GM12873 (cell line): ENCODE measurements at regions not wholly inside any gene's neighbourhood (a gene's known extent, or its start where the extent isn't known, plus 50 kb on each side); places are given as distances from the start of the nearest gene placed in this dataset.

Experiments
- TF ChIP-seq, protein P1 (sequence below): IDR thresholded peaks from 2 replicates; pipeline ENCODE4 v1.5.1; 2012; ENCODE audit warnings: low read depth, mild to moderate bottlenecking, moderate library complexity, low read length, control low read depth; ENCODE audit not compliant: insufficient read depth; ENCODE audit errors: missing control alignments

DNA sequence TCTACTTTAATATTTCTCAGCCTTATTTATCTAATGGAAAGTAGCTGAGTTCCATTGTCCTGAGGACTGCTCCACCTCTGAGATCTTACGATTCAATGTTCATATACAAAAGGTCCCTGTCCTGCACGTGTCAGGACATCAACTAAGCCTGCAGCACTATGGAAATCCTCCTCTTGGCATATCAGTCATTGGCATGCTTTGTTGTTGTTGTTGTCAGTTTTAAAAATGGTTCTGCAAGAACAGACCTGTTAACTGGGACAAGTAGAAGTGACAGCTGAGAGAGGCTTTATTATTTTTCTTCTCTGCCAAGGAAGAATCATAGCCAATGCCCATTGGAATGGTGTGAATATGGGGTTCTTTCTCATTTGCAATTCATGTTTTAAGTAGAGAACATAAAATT is 450.1 kb upstream of the PKDCC start:
- TF ChIP-seq, protein P1, sequence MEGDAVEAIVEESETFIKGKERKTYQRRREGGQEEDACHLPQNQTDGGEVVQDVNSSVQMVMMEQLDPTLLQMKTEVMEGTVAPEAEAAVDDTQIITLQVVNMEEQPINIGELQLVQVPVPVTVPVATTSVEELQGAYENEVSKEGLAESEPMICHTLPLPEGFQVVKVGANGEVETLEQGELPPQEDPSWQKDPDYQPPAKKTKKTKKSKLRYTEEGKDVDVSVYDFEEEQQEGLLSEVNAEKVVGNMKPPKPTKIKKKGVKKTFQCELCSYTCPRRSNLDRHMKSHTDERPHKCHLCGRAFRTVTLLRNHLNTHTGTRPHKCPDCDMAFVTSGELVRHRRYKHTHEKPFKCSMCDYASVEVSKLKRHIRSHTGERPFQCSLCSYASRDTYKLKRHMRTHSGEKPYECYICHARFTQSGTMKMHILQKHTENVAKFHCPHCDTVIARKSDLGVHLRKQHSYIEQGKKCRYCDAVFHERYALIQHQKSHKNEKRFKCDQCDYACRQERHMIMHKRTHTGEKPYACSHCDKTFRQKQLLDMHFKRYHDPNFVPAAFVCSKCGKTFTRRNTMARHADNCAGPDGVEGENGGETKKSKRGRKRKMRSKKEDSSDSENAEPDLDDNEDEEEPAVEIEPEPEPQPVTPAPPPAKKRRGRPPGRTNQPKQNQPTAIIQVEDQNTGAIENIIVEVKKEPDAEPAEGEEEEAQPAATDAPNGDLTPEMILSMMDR: no peak

DNA sequence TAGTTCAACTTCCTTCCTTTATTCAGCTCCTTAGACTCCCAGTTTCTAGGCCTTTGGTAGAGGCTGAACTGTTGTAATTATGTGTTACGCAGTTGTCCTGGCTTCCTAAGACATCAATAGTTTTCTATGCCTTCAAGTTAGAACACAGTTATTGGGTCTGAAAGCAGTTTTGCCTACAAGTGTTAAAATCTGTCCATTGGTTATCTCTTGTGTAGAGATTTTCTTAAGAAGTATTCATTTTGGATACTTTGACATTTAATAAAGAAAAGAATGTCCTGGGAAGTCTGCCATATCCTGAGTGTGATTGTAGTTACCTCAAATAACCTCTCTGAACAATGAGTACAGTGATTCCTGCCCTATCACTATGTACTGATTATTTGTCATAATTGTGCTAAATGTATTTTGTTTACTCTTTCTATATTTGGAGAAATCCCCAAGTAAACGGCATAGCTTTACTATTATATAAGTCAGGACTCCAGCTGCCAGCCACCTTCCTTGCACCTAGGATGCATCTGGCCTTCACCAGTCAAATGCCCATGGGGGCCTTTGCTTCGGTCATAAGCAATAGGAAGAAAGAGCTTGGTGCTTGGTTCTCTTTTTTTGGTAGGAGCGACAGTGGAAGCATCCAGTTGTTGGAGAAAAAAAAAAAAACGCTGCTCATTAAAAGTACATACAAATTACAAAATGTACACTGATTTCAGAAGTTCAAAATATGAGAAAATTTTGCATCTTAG is 449.5 kb upstream of the PKDCC start:
- TF ChIP-seq, protein P1: no peak

DNA sequence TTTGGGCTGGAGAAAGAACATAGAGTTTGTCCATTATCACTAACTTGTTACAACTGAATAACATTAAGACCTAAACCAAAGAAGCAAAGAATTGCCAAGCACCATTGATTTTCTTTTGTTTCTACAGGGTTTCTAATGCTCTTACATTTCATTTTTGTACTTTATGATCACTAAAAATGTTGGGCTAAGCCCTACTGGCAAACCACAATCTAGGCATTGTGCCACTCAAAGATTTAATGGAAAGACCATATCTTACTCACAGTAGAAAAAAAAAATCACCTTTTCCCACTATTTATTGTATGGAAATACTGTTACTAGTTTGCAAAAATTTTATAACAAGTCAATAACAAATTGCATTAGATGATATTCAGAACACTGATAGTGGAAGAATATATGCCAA is 447.4 kb upstream of the PKDCC start:
- TF ChIP-seq, protein P1: no peak

DNA sequence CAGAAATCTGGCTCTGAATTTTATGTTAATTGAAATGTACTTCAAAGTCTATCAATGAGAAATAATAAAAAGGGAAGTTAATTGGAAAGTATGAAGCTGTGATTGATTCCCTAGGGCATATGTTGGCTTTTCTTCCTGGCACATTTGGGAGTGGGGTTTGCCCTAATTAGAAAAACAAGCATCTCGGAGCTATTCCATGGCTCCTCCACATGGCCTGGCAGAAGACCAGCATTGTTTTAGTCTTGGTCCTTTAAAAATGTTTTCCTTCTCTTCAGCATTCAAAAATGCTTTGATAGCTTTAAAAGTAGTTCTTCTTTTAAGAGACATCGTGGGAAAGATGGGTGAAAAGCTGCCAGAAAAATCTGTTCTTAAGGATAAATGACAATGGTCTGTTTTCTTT is 445.5 kb upstream of the PKDCC start:
- TF ChIP-seq, protein P1: no peak

DNA sequence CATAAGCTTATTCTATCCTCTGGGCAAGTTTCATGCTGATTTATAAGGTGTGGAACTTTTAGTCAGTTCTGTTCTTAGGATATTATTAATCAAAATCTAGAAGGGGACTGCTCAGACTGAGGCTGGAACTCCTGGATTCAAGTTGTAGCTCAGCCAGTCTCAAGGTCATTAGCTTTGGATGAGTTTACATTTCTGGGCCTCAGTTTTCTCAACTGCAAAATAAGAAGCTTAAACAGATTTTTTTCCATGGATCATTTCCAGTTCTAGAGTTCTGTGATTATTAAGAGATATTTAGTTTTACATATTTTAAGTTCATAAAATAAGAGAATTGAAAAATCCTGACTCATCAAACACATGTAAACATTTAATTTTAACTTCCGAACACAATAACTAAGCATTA is 442.5 kb upstream of the PKDCC start:
- TF ChIP-seq, protein P1: no peak

DNA sequence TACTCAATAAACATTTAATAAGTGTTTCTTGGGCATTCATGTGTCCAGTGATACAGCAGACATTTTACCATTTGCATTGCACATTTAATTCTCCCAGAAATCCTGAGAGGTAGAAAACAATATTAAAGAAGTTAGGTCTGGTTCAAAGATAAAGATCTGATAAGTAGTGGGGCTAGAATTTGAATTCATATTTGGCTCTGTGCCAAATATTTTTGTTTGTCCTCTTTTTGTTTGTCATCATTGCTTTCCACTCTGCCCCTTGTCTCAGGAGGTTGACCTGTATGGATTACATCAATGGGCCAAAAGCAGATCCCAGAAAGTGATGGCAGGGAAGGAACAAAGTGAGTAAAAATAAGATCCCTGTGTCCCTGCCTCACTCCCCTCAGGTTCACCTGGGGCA is 441.9 kb upstream of the PKDCC start:
- TF ChIP-seq, protein P1: no peak

DNA sequence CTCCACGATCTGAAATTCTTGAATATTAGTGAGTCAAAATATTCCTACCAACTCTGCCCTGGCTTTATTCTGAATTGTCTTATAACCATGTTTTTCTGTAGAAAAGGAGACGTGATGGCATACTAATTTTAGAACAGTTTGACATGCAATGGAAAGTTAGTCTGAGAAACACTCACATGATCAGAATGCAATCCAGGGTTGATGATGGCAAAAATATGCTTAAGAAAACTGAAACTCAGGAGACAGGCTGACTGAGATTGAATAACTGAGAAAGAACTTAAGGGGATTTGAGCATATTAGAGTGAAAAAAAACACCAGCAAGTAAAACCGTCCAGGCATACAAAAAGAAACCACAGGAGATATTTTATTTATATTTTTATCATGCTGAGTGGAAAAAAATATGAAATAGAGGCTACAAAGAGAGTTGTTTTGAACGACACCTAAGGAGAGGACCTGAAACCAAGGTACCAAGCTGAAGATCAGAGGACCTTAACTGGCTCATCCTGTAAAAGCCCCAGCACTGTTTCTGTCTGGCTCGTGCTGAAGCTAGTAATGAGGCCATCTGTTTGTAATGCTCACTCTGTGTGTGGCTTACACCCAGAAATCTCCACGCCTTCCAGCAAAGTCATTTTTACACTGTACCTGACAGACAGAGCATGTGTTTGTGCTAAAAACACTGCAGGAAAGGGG is 437.2 kb upstream of the PKDCC start:
- TF ChIP-seq, protein P1: no peak
